Panc1 (cell line): ENCODE measurements at regions not wholly inside any gene's neighbourhood (a gene's known extent, or its start where the extent isn't known, plus 50 kb on each side); places are given as distances from the start of the nearest gene placed in this dataset.

ENCODE experiments used
- ATAC-seq: fragments of 200-7000 bp; cut with Tn5 transposase; 2 replicates; pipeline ENCODE4 v1.9.1; 2020; ENCODE audit warnings: mild to moderate bottlenecking, moderate library complexity
- BruUV-seq: library from RNA; stranded (reverse); fragments of 400-500 nt; replicated peaks from 2 replicates; lab custom pipeline; 2021; lab: Mats Ljungman, UMichigan
- CTCF ChIA-PET: fragments of 300-600 bp; sonication (Branson Sonifier 250); formaldehyde crosslinking; loops from one replicate; lab custom pipeline; 2022; ENCODE audit warnings: antibody characterized with exemption; lab: Charles Lee
- POLR2A ChIA-PET: fragments of 300-600 bp; sonication (Branson Sonifier 250); formaldehyde crosslinking; loops from one replicate; lab custom pipeline; 2022; ENCODE audit warnings: antibody characterized with exemption; lab: Charles Lee
- DNase-seq: peaks from one replicate; pipeline ENCODE4 v3.0.0-alpha.2; 2010; ENCODE audit warnings: low read depth, low spot score
- H3K27ac ChIP-seq: 2 replicates; pipeline ENCODE4 v1.5.1; 2011; ENCODE audit warnings: mild to moderate bottlenecking, low read length, inconsistent platforms
- H3K27me3 ChIP-seq: fragments of 200-500 bp; sonication (Bioruptor generic); 2 replicates; pipeline ENCODE4 v1.6.0; 2014; ENCODE audit warnings: low read length, inconsistent platforms; ENCODE audit not compliant: control insufficient read depth, insufficient read depth
- H3K36me3 ChIP-seq: fragments of 200-500 bp; sonication (Bioruptor generic); 2 replicates; pipeline ENCODE4 v1.5.1; 2014; ENCODE audit warnings: inconsistent platforms, mild to moderate bottlenecking, low read length, moderate library complexity; ENCODE audit not compliant: control insufficient read depth, insufficient read depth
- H3K4me1 ChIP-seq: 2 replicates; pipeline ENCODE4 v1.5.1; 2011; ENCODE audit warnings: inconsistent platforms, mild to moderate bottlenecking, low read length, moderate library complexity; ENCODE audit not compliant: control insufficient read depth, insufficient read depth
- H3K4me3 ChIP-seq, 2 experiments: 2 replicates each; pipeline ENCODE4 v1.5.1; 2011 to 2012; ENCODE audit warnings: low read depth in 2 of 2, low read length in 2 of 2, mild to moderate bottlenecking in 2 of 2, inconsistent platforms in 1 of 2, moderate library complexity in 1 of 2
- H3K9me3 ChIP-seq: fragments of 200-500 bp; sonication (Bioruptor generic); 2 replicates; pipeline ENCODE4 v1.5.1; 2014; ENCODE audit warnings: low read depth, mild to moderate bottlenecking, inconsistent platforms, low read length, moderate library complexity; ENCODE audit not compliant: control insufficient read depth, insufficient read depth
- POLR2AphosphoS5 ChIP-seq: IDR thresholded peaks from 2 replicates; pipeline ENCODE4 v1.6.1; 2012; ENCODE audit warnings: mild to moderate bottlenecking, low read depth, low read length, moderate library complexity
- SIN3A ChIP-seq: IDR thresholded peaks from 2 replicates; pipeline ENCODE4 v1.6.1; 2012; ENCODE audit warnings: low read depth, mild to moderate bottlenecking, low read length, moderate library complexity, borderline replicate concordance; ENCODE audit not compliant: insufficient read depth
- TCF7L2 ChIP-seq: IDR thresholded peaks from 2 replicates; pipeline ENCODE4 v1.6.1; 2011; ENCODE audit warnings: mild to moderate bottlenecking, low read depth, low read length, inconsistent platforms
- in situ Hi-C: cut with HindIII; loops from 2 replicates; pipeline ENCODE4 v1.10.0; 2016; ENCODE audit warnings: low sequenced_read_pairs, low pct_unique_long_range_greater_than_20kb
- intact Hi-C: fragments of 100-400 bp; cut with micrococcal nuclease; formaldehyde crosslinking; loops from one replicate; pipeline ENCODE4 v1.10.0; 2022; ENCODE audit not compliant: unreplicated experiment
- TF ChIP-seq, protein P1 (sequence below), 2 experiments: IDR thresholded peaks; 2 replicates each; pipeline ENCODE4 v1.6.1; 2011 to 2012; ENCODE audit warnings: low read depth in 2 of 2, control low read depth in 1 of 2, low read length in 1 of 2, mild to moderate bottlenecking in 1 of 2, moderate library complexity in 1 of 2; ENCODE audit not compliant: insufficient read depth in 1 of 2
- TF ChIP-seq, protein P2 (sequence below): fragments of 450-650 bp; IDR thresholded peaks from 2 replicates; pipeline ENCODE4 v1.5.1; 2017; ENCODE audit warnings: mild to moderate bottlenecking

DNA sequence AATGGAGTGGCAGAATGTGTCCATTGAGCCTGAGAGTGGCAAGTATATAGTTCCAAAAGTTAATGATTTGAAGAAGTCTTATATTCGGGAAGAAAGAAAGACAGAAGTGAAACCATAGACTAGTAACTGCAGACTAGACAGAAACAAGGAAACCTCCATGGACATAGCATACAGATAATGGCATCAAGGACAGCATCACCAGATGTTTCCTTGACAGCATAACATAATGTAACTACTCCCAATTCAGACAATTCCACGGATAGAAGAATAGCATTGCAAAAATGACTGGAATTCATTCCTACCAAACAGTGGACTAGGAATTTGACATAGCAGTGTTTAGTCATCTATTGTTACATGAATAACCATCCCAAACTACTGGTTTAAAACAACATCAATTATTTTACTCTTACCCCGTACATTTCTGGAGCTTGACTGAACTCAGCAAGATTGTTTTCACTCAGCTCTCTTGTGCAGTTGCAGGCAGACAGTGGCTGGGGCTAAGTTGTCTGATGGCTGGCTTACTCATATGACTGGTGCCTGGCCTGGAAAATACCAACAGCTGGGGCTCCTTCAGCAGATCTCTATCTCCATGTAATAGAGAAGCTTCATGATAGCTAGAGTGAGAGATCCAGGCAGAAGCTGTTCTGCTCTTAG lies 109.7 kb upstream of the GADL1 start:
- BruUV-seq: no TSS peak
- H3K27me3 ChIP-seq: no peaks in the 10 kb centered on the region
- H3K27ac ChIP-seq: no peak overlapping the region
- H3K4me1 ChIP-seq: no peaks in the 10 kb centered on the region
- POLR2A ChIA-PET: no interaction called here
- intact Hi-C loops (no loop called here), in situ Hi-C loops (no loop called here)
- H3K36me3 ChIP-seq: no peaks in the 10 kb centered on the region
- H3K9me3 ChIP-seq: no peaks in the 10 kb centered on the region
- H3K4me3 ChIP-seq: no peak overlapping the region
- no peak for ATAC-seq
- CTCF ChIA-PET: no interaction called here
- no peak for DNase-seq
- no peak for TF ChIP-seq TCF7L2

- H3K4me1 ChIP-seq: no peaks in the 10 kb centered on the region
- no peaks in the 10 kb centered on the region for H3K27me3 ChIP-seq
- intact Hi-C loops: no loop called here
- BruUV-seq: no TSS peak
- TF ChIP-seq TCF7L2 (no peak), POLR2AphosphoS5 (no peak), SIN3A (no peak)
- TF ChIP-seq, protein P1, sequence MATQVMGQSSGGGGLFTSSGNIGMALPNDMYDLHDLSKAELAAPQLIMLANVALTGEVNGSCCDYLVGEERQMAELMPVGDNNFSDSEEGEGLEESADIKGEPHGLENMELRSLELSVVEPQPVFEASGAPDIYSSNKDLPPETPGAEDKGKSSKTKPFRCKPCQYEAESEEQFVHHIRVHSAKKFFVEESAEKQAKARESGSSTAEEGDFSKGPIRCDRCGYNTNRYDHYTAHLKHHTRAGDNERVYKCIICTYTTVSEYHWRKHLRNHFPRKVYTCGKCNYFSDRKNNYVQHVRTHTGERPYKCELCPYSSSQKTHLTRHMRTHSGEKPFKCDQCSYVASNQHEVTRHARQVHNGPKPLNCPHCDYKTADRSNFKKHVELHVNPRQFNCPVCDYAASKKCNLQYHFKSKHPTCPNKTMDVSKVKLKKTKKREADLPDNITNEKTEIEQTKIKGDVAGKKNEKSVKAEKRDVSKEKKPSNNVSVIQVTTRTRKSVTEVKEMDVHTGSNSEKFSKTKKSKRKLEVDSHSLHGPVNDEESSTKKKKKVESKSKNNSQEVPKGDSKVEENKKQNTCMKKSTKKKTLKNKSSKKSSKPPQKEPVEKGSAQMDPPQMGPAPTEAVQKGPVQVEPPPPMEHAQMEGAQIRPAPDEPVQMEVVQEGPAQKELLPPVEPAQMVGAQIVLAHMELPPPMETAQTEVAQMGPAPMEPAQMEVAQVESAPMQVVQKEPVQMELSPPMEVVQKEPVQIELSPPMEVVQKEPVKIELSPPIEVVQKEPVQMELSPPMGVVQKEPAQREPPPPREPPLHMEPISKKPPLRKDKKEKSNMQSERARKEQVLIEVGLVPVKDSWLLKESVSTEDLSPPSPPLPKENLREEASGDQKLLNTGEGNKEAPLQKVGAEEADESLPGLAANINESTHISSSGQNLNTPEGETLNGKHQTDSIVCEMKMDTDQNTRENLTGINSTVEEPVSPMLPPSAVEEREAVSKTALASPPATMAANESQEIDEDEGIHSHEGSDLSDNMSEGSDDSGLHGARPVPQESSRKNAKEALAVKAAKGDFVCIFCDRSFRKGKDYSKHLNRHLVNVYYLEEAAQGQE (IDR thresholded peaks at IDR 0.05; ENCODE audit: insufficient read depth in 1 of 2, low read depth in 2 of 2, low read length in 1 of 2): no peak
- TF ChIP-seq, protein P2, sequence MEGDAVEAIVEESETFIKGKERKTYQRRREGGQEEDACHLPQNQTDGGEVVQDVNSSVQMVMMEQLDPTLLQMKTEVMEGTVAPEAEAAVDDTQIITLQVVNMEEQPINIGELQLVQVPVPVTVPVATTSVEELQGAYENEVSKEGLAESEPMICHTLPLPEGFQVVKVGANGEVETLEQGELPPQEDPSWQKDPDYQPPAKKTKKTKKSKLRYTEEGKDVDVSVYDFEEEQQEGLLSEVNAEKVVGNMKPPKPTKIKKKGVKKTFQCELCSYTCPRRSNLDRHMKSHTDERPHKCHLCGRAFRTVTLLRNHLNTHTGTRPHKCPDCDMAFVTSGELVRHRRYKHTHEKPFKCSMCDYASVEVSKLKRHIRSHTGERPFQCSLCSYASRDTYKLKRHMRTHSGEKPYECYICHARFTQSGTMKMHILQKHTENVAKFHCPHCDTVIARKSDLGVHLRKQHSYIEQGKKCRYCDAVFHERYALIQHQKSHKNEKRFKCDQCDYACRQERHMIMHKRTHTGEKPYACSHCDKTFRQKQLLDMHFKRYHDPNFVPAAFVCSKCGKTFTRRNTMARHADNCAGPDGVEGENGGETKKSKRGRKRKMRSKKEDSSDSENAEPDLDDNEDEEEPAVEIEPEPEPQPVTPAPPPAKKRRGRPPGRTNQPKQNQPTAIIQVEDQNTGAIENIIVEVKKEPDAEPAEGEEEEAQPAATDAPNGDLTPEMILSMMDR: no peak
- in situ Hi-C loops: no loop called here
- H3K36me3 ChIP-seq: no peaks in the 10 kb centered on the region
- no peaks in the 10 kb centered on the region for H3K9me3 ChIP-seq
- no peak overlapping the region for H3K4me3 ChIP-seq
- DNase-seq (no peak), ATAC-seq (no peak)
- H3K27ac ChIP-seq: no peak overlapping the region
- POLR2A ChIA-PET: no interaction called here
- CTCF ChIA-PET: no interaction called here
These were observed 114.5 kb upstream of the GADL1 start for GRCh38 chr3:31008994-31009393.

DNA sequence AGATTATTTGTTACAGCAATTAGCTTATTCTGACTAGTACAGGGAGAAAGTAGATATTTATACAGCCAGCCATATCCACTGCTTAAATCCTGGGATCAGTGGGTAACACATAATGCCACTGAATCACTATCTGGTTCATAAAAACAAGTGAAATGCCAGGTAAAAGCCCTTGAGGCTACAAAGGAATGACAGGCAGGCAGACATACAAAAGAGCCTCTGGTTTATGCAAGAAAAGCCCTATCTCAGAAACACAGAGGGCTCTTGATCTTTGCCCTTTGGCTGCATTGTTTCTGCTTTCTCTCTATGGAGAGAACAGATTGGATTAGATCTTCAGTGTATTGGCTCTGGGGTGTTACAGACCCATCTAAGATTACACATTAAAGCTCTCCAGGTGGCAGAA lies 115.4 kb upstream of the GADL1 start:
- TF ChIP-seq TCF7L2 (no peak), SIN3A (no peak), POLR2AphosphoS5 (no peak)
- TF ChIP-seq, protein P1 (IDR thresholded peaks at IDR 0.05; ENCODE audit: insufficient read depth in 1 of 2, low read depth in 2 of 2, low read length in 1 of 2): no peak
- TF ChIP-seq, protein P2: no peak
- ATAC-seq: no peak
- in situ Hi-C loops (no loop called here), intact Hi-C loops (no loop called here)
- BruUV-seq: no TSS peak
- no peak overlapping the region for H3K27ac ChIP-seq
- ChIA-PET POLR2A (no interaction called here), CTCF (no interaction called here)
- no peaks in the 10 kb centered on the region for H3K36me3 ChIP-seq
- H3K27me3 ChIP-seq: no peaks in the 10 kb centered on the region
- H3K4me3 ChIP-seq: no peak overlapping the region
- no peak for DNase-seq
- H3K9me3 ChIP-seq: no peaks in the 10 kb centered on the region
- H3K4me1 ChIP-seq: no peaks in the 10 kb centered on the region
